Colonic mucosa (tissue), 4 donors: ENCODE measurements at regions not wholly inside any gene's neighbourhood (a gene's known extent, or its start where the extent isn't known, plus 50 kb on each side); places are given as distances from the start of the nearest gene placed in this dataset.

ENCODE experiments used
- DNase-seq: peaks from one replicate; pipeline ENCODE4 v3.0.0-alpha.2; 2020
- H3K27ac ChIP-seq: fragments of 200-600 bp; one replicate; pipeline ENCODE4 v1.8.0; 2021
- H3K27me3 ChIP-seq: fragments of 200-600 bp; one replicate; pipeline ENCODE4 v1.8.0; 2021
- H3K36me3 ChIP-seq: fragments of 200-600 bp; one replicate; pipeline ENCODE4 v1.8.0; 2021
- H3K4me1 ChIP-seq: fragments of 200-600 bp; one replicate; pipeline ENCODE4 v1.8.0; 2021; ENCODE audit warnings: mild to moderate bottlenecking
- H3K4me3 ChIP-seq: fragments of 200-600 bp; one replicate; pipeline ENCODE4 v1.8.0; 2021
- H3K9ac ChIP-seq, 2 donors: one replicate each; pipeline ENCODE4 v1.7.0; 2013; ENCODE audit warnings: control low read depth in 2 of 2, low read depth in 2 of 2, low read length in 2 of 2
- H3K9me3 ChIP-seq: fragments of 200-600 bp; one replicate; pipeline ENCODE4 v1.8.0; 2021
- CTCF ChIP-seq: fragments of 200-600 bp; IDR thresholded peaks from one replicate; pipeline ENCODE4 v1.8.0; 2022; ENCODE audit warnings: antibody characterized with exemption, mild to moderate bottlenecking
- intact Hi-C: fragments of 100-400 bp; cut with DNase I; formaldehyde crosslinking; loops from one replicate; pipeline ENCODE4 v1.14.1; 2022
- donor health status: healthy.
- donor health status: DM: no; HTN: no; CAD: no.
- donor health status: DM: no; HTN: no; CAD: no.

GRCh38 chr4:32744211-32744610, 2024.0 kb downstream of the PCDH7 start:
- Histone ChIP-seq H3K36me3 (no peaks in the 10 kb centered on the region), H3K9me3 (no peaks in the 10 kb centered on the region), H3K4me1 (no peaks in the 10 kb centered on the region), H3K27ac (no peak overlapping the region), H3K27me3 (no peaks in the 10 kb centered on the region), H3K9ac (no peak overlapping the region), H3K4me3 (no peak overlapping the region)
- no peak for DNase-seq
- no peak for TF ChIP-seq CTCF
- intact Hi-C loops: no loop called here

- H3K9ac ChIP-seq: no peak overlapping the region
- no peaks in the 10 kb centered on the region for H3K9me3 ChIP-seq
- H3K27me3 ChIP-seq: no peaks in the 10 kb centered on the region
- no peak overlapping the region for H3K4me3 ChIP-seq
- intact Hi-C loops: no loop called here
- no peak overlapping the region for H3K27ac ChIP-seq
- no peaks in the 10 kb centered on the region for H3K36me3 ChIP-seq
- no peak for DNase-seq
- no peaks in the 10 kb centered on the region for H3K4me1 ChIP-seq
- TF ChIP-seq CTCF: no peak
Observed at GRCh38 chr4:32745351-32745750, 2025.2 kb downstream of the PCDH7 start.

GRCh38 chr4:32748061-32748460, 2027.9 kb downstream of the PCDH7 start:
- Histone ChIP-seq H3K27ac (no peak overlapping the region), H3K9ac (no peak overlapping the region), H3K4me1 (no peaks in the 10 kb centered on the region), H3K27me3 (no peaks in the 10 kb centered on the region), H3K9me3 (no peaks in the 10 kb centered on the region), H3K4me3 (no peak overlapping the region), H3K36me3 (no peaks in the 10 kb centered on the region)
- intact Hi-C loops: no loop called here
- no peak for DNase-seq
- no peak for TF ChIP-seq CTCF

GRCh38 chr4:32748498-32748897, 2028.3 kb downstream of the PCDH7 start:
- Histone ChIP-seq H3K27me3 (no peaks in the 10 kb centered on the region), H3K9me3 (no peaks in the 10 kb centered on the region), H3K27ac (no peak overlapping the region), H3K9ac (no peak overlapping the region), H3K36me3 (no peaks in the 10 kb centered on the region), H3K4me3 (no peak overlapping the region), H3K4me1 (no peaks in the 10 kb centered on the region)
- no peak for TF ChIP-seq CTCF
- intact Hi-C loops: no loop called here
- no peak for DNase-seq

- Histone ChIP-seq H3K27ac (no peak overlapping the region), H3K36me3 (no peaks in the 10 kb centered on the region), H3K9ac (no peak overlapping the region), H3K9me3 (no peaks in the 10 kb centered on the region), H3K4me1 (no peaks in the 10 kb centered on the region), H3K4me3 (no peak overlapping the region), H3K27me3 (no peaks in the 10 kb centered on the region)
- intact Hi-C loops: no loop called here
- TF ChIP-seq CTCF: no peak
- no peak for DNase-seq
Observed at GRCh38 chr4:32752962-32753361, 2032.8 kb downstream of the PCDH7 start.
